Mucosa of descending colon (tissue), 3 donors: ENCODE measurements at regions not wholly inside any gene's neighbourhood (a gene's known extent, or its start where the extent isn't known, plus 50 kb on each side); places are given as distances from the start of the nearest gene placed in this dataset.

ENCODE experiments used
- ATAC-seq: fragments of 200-7000 bp; cut with Tn5 transposase; one replicate; pipeline ENCODE4 v1.9.1; 2020; ENCODE audit warnings: mild to moderate bottlenecking, moderate library complexity
- DNase-seq, 3 donors: peaks; one replicate each; pipeline ENCODE4 v3.0.0-alpha.2; 2020
- H3K36me3 ChIP-seq: fragments of 200-600 bp; one replicate; pipeline ENCODE4 v1.8.0; 2021; ENCODE audit warnings: low read depth, mild to moderate bottlenecking
- H3K4me1 ChIP-seq: fragments of 200-600 bp; one replicate; pipeline ENCODE4 v1.8.0; 2021; ENCODE audit warnings: low read depth, mild to moderate bottlenecking
- H3K4me3 ChIP-seq: fragments of 200-600 bp; one replicate; pipeline ENCODE4 v1.8.0; 2021; ENCODE audit warnings: mild to moderate bottlenecking
- H3K9me3 ChIP-seq: fragments of 200-600 bp; one replicate; pipeline ENCODE4 v1.8.0; 2021; ENCODE audit warnings: mild to moderate bottlenecking
- intact Hi-C, 2 donors: fragments of 100-400 bp; cut with DNase I in 1 of 2; cut with micrococcal nuclease in 1 of 2; formaldehyde crosslinking; loops; one replicate each; pipeline versions ENCODE4 v1.11.0 to v1.11.1; 2022; cut with DNase I, micrococcal nuclease
- TF ChIP-seq, protein P1 (sequence below): fragments of 200-600 bp; IDR thresholded peaks from one replicate; pipeline ENCODE4 v1.8.0; 2022; ENCODE audit warnings: antibody characterized with exemption, mild to moderate bottlenecking
- donor health status: DM: no; HTN: no; CAD: no; lungs with moderate emphysema.
- donor health status: DM: no; HTN: no; CAD: no.
- donor health status: DM: no; HTN: yes; CAD: no.

DNA sequence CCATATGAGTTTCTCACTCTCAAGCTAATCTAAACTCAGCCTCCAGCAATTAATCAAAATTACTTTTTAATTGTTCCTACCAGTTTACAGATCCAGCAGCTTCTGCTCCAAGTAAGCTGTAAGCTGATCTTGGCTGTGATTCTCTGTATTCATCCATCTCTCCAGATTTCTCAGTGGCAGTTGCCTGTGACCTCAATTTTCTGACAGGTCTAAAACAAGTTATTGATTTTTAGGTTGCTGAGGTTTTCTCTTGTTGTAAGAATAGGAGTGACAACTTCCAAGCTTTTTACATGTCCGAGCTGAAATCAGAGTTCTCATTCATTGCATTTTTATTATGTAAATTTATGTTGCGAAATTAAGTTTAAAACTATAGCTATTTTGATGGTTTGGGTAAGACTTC lies 1044.4 kb downstream of the PLA2G4A start:
- no peak for DNase-seq
- intact Hi-C loops, result no loop called here
- H3K9me3 ChIP-seq, result peaks cover 14% of the 10 kb centered on the region
- ATAC-seq, result no peak
- H3K4me1 ChIP-seq, result no peaks in the 10 kb centered on the region
- H3K4me3 ChIP-seq, result no peak overlapping the region
- TF ChIP-seq, protein P1, sequence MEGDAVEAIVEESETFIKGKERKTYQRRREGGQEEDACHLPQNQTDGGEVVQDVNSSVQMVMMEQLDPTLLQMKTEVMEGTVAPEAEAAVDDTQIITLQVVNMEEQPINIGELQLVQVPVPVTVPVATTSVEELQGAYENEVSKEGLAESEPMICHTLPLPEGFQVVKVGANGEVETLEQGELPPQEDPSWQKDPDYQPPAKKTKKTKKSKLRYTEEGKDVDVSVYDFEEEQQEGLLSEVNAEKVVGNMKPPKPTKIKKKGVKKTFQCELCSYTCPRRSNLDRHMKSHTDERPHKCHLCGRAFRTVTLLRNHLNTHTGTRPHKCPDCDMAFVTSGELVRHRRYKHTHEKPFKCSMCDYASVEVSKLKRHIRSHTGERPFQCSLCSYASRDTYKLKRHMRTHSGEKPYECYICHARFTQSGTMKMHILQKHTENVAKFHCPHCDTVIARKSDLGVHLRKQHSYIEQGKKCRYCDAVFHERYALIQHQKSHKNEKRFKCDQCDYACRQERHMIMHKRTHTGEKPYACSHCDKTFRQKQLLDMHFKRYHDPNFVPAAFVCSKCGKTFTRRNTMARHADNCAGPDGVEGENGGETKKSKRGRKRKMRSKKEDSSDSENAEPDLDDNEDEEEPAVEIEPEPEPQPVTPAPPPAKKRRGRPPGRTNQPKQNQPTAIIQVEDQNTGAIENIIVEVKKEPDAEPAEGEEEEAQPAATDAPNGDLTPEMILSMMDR, result no peak
- no peaks in the 10 kb centered on the region for H3K36me3 ChIP-seq

DNA sequence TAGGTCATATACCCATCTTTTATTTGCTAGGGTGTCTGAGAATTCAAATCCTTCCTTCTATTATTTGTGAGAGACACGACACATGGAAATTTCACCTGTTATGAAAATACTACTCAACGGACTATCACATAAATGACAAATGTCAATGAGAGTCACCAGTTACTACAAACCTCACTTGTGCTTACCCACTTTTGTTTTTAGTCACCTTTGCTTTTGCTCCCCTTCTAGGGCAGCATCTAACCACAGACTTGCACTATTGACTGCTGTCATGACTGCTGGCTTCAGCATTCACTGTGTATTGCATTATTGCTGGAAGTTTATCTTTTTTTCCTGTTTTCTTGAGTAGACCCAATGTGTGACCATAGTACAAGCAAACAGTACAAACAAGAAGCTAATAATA lies 1048.0 kb downstream of the PLA2G4A start:
- intact Hi-C loops, result no loop called here
- peaks cover 20% of the 10 kb centered on the region for H3K9me3 ChIP-seq
- no peak for ATAC-seq
- TF ChIP-seq, protein P1, result no peak
- no peaks in the 10 kb centered on the region for H3K4me1 ChIP-seq
- DNase-seq, result no peak
- H3K4me3 ChIP-seq, result no peak overlapping the region
- H3K36me3 ChIP-seq, result no peaks in the 10 kb centered on the region

DNA sequence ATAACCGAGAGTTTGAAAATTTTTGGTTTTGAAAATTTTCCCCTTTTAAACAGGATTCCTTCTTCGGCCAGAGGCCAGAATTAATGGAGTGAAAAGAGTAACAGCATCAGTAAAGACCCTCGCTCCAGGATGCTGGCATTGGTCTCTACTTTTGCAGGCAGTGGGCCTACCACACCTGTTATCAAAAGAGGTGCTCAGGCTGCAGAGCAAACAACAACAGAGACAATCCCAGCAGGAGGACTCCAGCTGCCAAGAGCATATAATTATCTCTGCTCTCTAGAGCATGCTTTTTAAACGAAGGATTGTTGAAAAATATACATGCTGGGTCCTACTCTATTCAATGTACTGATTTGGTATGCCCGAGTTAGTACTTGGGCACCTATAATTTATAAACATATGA lies 1048.5 kb downstream of the PLA2G4A start:
- no peak for ATAC-seq
- Histone ChIP-seq H3K4me1 (no peaks in the 10 kb centered on the region), H3K9me3 (peaks cover 20% of the 10 kb centered on the region), H3K4me3 (no peak overlapping the region), H3K36me3 (no peaks in the 10 kb centered on the region)
- TF ChIP-seq, protein P1, result no peak
- intact Hi-C loops, result no loop called here
- no peak for DNase-seq

DNA sequence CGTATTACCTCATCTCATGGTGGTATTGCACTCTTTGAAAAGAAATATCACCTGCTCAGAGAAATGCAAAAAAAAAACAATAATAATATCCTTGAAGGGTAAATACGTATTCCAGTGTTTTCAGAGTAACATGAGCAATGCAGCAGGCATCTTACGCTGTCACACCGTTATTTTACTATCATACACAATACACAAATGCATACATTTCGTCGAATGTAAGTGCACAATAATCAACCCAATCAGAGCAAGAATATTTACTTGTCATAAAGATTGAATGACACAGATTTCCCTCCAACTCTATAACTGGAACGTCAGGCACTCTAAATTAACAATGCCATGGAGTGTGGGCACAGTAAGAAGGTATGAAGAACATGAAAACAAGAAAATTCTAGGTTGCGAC lies 1050.1 kb downstream of the PLA2G4A start:
- ATAC-seq, result no peak
- no peak overlapping the region for H3K4me3 ChIP-seq

DNA sequence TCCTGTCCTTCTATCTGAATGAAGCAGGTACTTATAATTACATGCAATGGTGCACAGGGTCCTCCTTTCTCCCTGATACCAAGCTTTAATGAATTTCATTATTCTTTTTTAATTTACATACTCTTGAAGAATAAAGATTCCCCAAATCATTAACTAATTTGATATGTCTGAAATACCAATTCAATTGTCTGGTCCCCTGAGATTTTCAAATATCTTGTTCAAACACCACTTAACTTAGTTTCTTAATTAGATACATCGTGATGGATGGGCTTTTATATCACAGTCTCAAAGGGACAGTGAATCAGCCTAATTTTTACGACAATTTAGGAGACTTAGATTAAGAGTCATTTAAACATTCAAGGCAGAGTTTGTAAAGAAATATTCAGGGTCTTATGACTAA lies 1054.6 kb downstream of the PLA2G4A start:
- TF ChIP-seq, protein P1, result no peak
- Histone ChIP-seq H3K4me3 (no peak overlapping the region), H3K4me1 (no peaks in the 10 kb centered on the region), H3K9me3 (peaks cover 10% of the 10 kb centered on the region), H3K36me3 (no peaks in the 10 kb centered on the region)
- no peak for DNase-seq
- intact Hi-C loops, result no loop called here
- no peak for ATAC-seq

More for the DNA sequence above, 1050.1 kb downstream of the PLA2G4A start:
- intact Hi-C loops, result no loop called here
- DNase-seq, result no peak
- TF ChIP-seq, protein P1, result no peak
- Histone ChIP-seq H3K4me1 (no peaks in the 10 kb centered on the region), H3K36me3 (no peaks in the 10 kb centered on the region), H3K9me3 (peaks cover 20% of the 10 kb centered on the region)

DNA sequence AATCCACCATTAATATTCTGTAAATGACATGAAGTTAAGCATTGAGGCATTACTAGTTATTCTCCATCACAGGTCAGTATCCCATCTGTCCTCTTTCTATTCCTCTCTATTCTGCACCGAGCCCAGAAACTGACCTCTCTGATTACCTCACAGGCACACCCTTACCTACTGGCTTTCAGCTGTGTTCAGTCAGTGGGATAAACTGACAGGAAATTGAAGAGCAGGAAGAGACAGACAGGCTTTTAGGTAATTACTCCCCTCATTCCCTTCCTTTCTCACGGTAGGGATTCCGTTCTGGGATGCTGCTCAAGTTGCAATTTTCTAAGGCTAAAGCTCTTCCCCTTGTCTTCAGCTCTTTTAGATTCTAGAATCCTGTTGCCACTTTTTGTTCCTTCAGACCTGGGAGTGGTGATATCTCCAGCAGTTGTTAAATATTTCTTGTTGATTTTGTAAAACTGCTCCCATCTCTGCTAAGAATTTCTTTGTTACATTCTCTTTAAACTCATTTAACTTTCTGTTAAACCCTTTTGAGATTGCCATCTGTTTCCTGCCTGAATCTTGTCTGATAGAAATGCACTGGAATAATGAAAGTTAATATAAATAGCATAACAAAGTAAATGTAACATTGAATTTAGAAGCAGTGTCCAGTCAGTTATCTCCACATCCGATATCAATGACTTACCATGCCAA lies 1063.4 kb downstream of the PLA2G4A start:
- no peak overlapping the region for H3K4me3 ChIP-seq
- intact Hi-C loops, result no loop called here
- TF ChIP-seq, protein P1, result no peak
- ATAC-seq, result no peak
- no peak for DNase-seq
- H3K4me1 ChIP-seq, result no peaks in the 10 kb centered on the region
- peaks cover 8% of the 10 kb centered on the region for H3K9me3 ChIP-seq
- H3K36me3 ChIP-seq, result no peaks in the 10 kb centered on the region
